ENCODE measurements at regions not wholly inside any gene's neighbourhood (a gene's known extent, or its start where the extent isn't known, plus 50 kb on each side); places are given as distances from the start of the nearest gene placed in this dataset.
"Not testable (repeated sequence)": the region's sequence is repeated elsewhere in the genome, so short reads cannot be mapped to it uniquely, and the experiment has no call there.

- H3K27ac ChIP-seq; H3K27me3 ChIP-seq; H3K36me3 ChIP-seq; DNase-seq; intact Hi-C loops (cut with DNase I; ENCODE audit: low total_unique reads); in situ Hi-C loops (cut with MboI; ENCODE audit: low pct_ligation_motif_present in 1 of 4, low pct_unique_long_range_greater_than_20kb in 1 of 4, low sequenced_read_pairs in 3 of 4); H3K4me1 ChIP-seq; H3K9me3 ChIP-seq; H3K4me3 ChIP-seq: not testable (repeated sequence)
- 35 to 40% methylated on average over 1 to 6 of the region's 6 CpGs for WGBS, 2 donors (ENCODE audit: low coverage in 1 of 2)
Measured at GRCh38 chr14:105596374-105596773, 70.0 kb downstream of the TMEM121 start.

GRCh38 chr14:105598040-105598763, 71.8 kb downstream of the TMEM121 start:
- 82 to 92% methylated on average over 13 to 19 of the region's 29 CpGs for WGBS, 2 donors (ENCODE audit: low coverage in 1 of 2)
- DNase-seq; H3K9me3 ChIP-seq; in situ Hi-C loops (cut with MboI; ENCODE audit: low pct_ligation_motif_present in 1 of 4, low pct_unique_long_range_greater_than_20kb in 1 of 4, low sequenced_read_pairs in 3 of 4); H3K27ac ChIP-seq; H3K4me3 ChIP-seq; H3K36me3 ChIP-seq; H3K4me1 ChIP-seq; intact Hi-C loops (cut with DNase I; ENCODE audit: low total_unique reads); H3K27me3 ChIP-seq: not testable (repeated sequence)

- H3K36me3 ChIP-seq; H3K4me1 ChIP-seq; intact Hi-C loops (cut with DNase I; ENCODE audit: low total_unique reads); H3K9me3 ChIP-seq; in situ Hi-C loops (cut with MboI; ENCODE audit: low pct_ligation_motif_present in 1 of 4, low pct_unique_long_range_greater_than_20kb in 1 of 4, low sequenced_read_pairs in 3 of 4); H3K27ac ChIP-seq; H3K27me3 ChIP-seq; H3K4me3 ChIP-seq; DNase-seq: not testable (repeated sequence)
- 79% methylated on average over 12 of the region's 26 CpGs; no CpG with 5 or more reads in 1 of the 2 donors for WGBS, 2 donors (ENCODE audit: low coverage in 1 of 2)
Measured at GRCh38 chr14:105598925-105599586, 72.7 kb downstream of the TMEM121 start.

- WGBS, 2 donors (ENCODE audit: low coverage in 1 of 2) = 88% methylated on average over 14 of the region's 52 CpGs; no CpG with 5 or more reads in 1 of the 2 donors
- H3K4me1 ChIP-seq; H3K27me3 ChIP-seq; H3K27ac ChIP-seq; intact Hi-C loops (cut with DNase I; ENCODE audit: low total_unique reads); in situ Hi-C loops (cut with MboI; ENCODE audit: low pct_ligation_motif_present in 1 of 4, low pct_unique_long_range_greater_than_20kb in 1 of 4, low sequenced_read_pairs in 3 of 4); H3K4me3 ChIP-seq; H3K36me3 ChIP-seq; H3K9me3 ChIP-seq; DNase-seq: not testable (repeated sequence)
Measured at GRCh38 chr14:105600195-105600938, 74.0 kb downstream of the TMEM121 start.

GRCh38 chr14:105600939-105601359, 74.6 kb downstream of the TMEM121 start:
- TF ChIP-seq POLR2AphosphoS5 (IDR thresholded peaks at IDR 0.05) (no peak), POLR2A (IDR thresholded peaks at IDR 0.05) (no peak), CTCF (IDR thresholded peaks at IDR 0.05) (no peak), EP300 (IDR thresholded peaks at IDR 0.05; ENCODE audit: low read depth) (no peak)
- no peak overlapping the region for H3K4me3 ChIP-seq
- H3K36me3 ChIP-seq = no peaks in the 10 kb centered on the region
- H3K27me3 ChIP-seq = no peaks in the 10 kb centered on the region
- intact Hi-C loops (cut with DNase I; ENCODE audit: low total_unique reads) (no loop called here), in situ Hi-C loops (cut with MboI; ENCODE audit: low pct_ligation_motif_present in 1 of 4, low pct_unique_long_range_greater_than_20kb in 1 of 4, low sequenced_read_pairs in 3 of 4) (no loop called here)
- WGBS, 2 donors (ENCODE audit: low coverage in 1 of 2) = 83% methylated on average over 19 of the region's 19 CpGs; no CpG with 5 or more reads in 1 of the 2 donors
- H3K4me1 ChIP-seq = no peaks in the 10 kb centered on the region
- H3K27ac ChIP-seq = no peak overlapping the region
- no peak for DNase-seq
- H3K9me3 ChIP-seq = no peaks in the 10 kb centered on the region
